ENCODE measurements at regions not wholly inside any gene's neighbourhood (a gene's known extent, or its start where the extent isn't known, plus 50 kb on each side); places are given as distances from the start of the nearest gene placed in this dataset.
"Not testable (repeated sequence)": the region's sequence is repeated elsewhere in the genome, so short reads cannot be mapped to it uniquely, and the experiment has no call there.

DNA sequence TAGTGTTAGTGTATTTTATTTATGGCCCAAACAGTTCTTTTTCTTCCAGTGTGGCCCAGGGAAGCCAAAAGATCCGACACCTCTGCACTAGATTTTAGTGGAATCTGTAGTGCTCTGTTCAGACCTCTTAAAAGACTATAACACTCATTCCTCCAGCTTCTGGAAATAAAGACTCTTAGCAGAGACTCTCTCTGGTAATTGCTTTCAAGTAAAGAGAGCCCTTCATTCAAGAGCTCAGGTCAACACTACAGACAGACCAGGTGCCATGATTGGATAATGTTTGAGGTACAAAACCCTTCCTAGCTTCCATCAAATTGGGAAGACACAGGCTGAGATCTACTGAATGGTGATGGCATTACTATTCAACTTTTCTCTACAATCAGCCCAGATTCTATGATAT is 255.8 kb downstream of the PRDM9 start:
- no peaks in the 10 kb centered on the region for H3K27me3 ChIP-seq
- H3K4me3 ChIP-seq, result no peak overlapping the region
- DNase-seq (ENCODE audit: extremely low spot score), result no peak
- intact Hi-C loops (cut with DNase I), result no loop called here
- H3K4me1 ChIP-seq, result no peaks in the 10 kb centered on the region
- 82% methylated on average over 1 of the region's 1 CpG for WGBS
- no peaks in the 10 kb centered on the region for H3K9me3 ChIP-seq
- H3K36me3 ChIP-seq, result no peaks in the 10 kb centered on the region
- no peak overlapping the region for H3K27ac ChIP-seq (replicated peaks in 1 of 4)
- no peak for TF ChIP-seq POLR2AphosphoS5 (IDR thresholded peaks at IDR 0.05)
- no peak for TF ChIP-seq POLR2A (IDR thresholded peaks at IDR 0.05; ENCODE audit: low read depth)
- no peak for TF ChIP-seq EP300 (IDR thresholded peaks at IDR 0.05)
- TF ChIP-seq, protein P1, sequence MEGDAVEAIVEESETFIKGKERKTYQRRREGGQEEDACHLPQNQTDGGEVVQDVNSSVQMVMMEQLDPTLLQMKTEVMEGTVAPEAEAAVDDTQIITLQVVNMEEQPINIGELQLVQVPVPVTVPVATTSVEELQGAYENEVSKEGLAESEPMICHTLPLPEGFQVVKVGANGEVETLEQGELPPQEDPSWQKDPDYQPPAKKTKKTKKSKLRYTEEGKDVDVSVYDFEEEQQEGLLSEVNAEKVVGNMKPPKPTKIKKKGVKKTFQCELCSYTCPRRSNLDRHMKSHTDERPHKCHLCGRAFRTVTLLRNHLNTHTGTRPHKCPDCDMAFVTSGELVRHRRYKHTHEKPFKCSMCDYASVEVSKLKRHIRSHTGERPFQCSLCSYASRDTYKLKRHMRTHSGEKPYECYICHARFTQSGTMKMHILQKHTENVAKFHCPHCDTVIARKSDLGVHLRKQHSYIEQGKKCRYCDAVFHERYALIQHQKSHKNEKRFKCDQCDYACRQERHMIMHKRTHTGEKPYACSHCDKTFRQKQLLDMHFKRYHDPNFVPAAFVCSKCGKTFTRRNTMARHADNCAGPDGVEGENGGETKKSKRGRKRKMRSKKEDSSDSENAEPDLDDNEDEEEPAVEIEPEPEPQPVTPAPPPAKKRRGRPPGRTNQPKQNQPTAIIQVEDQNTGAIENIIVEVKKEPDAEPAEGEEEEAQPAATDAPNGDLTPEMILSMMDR (IDR thresholded peaks at IDR 0.05), result no peak

DNA sequence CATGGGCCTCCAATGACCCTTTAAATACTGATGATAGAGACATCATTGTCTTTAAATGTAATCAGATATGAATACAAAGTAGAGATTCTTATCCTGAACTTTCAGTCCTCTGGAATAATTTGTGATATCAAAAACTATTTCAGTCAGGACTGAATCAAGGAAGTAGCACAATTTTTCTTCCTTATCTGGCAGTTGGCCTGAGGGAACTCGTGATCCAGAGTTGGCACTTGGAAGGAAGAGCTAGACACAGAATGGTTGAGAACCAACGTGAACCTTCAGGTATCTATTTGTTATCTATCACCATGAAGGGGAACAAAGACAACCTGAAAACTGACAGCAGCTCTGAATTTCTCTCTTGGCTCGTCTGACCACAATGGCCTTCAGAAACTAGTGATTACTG is 269.3 kb downstream of the PRDM9 start:
- H3K27ac ChIP-seq (replicated peaks in 1 of 4), result no peak overlapping the region
- no peaks in the 10 kb centered on the region for H3K9me3 ChIP-seq
- no peak overlapping the region for H3K4me3 ChIP-seq
- H3K4me1 ChIP-seq, result no peaks in the 10 kb centered on the region
- intact Hi-C loops (cut with DNase I), result no loop called here
- WGBS, result 65% methylated on average over 3 of the region's 3 CpGs
- no peaks in the 10 kb centered on the region for H3K36me3 ChIP-seq
- no peak for DNase-seq (ENCODE audit: extremely low spot score)
- TF ChIP-seq POLR2AphosphoS5 (IDR thresholded peaks at IDR 0.05) (no peak), EP300 (IDR thresholded peaks at IDR 0.05) (no peak), POLR2A (IDR thresholded peaks at IDR 0.05; ENCODE audit: low read depth) (no peak)
- TF ChIP-seq, protein P1 (IDR thresholded peaks at IDR 0.05), result no peak
- no peaks in the 10 kb centered on the region for H3K27me3 ChIP-seq

DNA sequence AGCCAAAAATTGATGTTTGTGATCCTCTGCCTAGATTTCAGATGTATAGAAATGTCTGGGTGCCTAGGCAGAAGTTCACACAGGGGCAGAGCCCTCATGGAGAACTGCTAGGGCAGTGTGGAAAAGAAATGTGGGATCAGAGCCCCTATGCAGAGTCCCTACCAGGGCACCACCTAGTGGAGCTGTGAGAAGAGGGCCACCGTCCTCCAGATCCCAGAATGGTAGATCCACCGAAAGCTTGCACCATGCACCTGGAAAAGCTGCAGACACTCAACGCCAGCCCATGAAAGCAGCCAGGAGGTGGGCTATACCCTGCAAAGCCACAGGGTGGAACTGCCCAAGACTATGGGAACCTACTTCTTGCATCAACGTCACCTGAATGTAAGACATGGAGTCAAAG is 292.9 kb downstream of the PRDM9 start:
- H3K27ac ChIP-seq (replicated peaks in 1 of 4); intact Hi-C loops (cut with DNase I); H3K36me3 ChIP-seq; H3K9me3 ChIP-seq; H3K4me1 ChIP-seq; DNase-seq (ENCODE audit: extremely low spot score); H3K27me3 ChIP-seq; H3K4me3 ChIP-seq: not testable (repeated sequence)
- 80% methylated on average over 1 of the region's 4 CpGs for WGBS

DNA sequence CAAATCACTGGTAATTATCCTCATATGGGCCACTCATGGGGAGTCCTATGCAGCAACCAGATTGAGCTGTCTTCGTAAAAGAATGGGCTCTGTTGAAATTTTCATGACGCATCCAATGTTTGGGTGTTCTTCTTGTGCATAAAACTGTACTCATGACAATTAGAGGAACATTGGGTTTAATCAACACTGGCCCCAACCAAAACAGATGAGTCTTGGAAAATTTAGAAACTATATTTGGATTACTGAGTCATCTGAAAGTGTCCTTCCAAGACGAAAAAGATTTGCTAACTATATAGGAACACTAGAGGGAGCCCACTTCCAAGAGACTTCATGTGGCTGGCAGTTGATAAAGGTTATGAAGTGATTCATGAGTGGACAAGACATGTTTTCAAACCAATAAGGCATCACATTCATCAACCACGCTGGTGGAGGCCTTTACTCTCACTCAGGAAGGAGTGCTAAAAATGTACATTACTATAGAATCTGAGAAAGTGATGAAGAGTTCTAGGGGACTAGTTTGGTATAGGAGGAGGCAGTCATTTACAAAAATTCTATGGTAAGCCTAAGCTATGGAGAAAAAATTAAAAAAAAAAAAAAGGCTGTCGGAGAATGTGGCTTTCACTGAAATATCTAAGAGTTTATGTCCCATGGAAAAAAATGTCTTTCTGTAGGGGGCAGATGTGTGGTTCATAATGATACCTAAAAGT is 313.5 kb downstream of the PRDM9 start:
- H3K4me1 ChIP-seq, result no peaks in the 10 kb centered on the region
- no peaks in the 10 kb centered on the region for H3K9me3 ChIP-seq
- no peak overlapping the region for H3K4me3 ChIP-seq
- WGBS, result 35% methylated on average over 5 of the region's 5 CpGs
- H3K36me3 ChIP-seq, result no peaks in the 10 kb centered on the region
- no peak overlapping the region for H3K27ac ChIP-seq (replicated peaks in 1 of 4)
- TF ChIP-seq POLR2AphosphoS5 (IDR thresholded peaks at IDR 0.05), result no peak
- TF ChIP-seq, protein P1 (IDR thresholded peaks at IDR 0.05), result peak; percentile 11 to 29 (median 17)
- no peaks in the 10 kb centered on the region for H3K27me3 ChIP-seq
- no peak for DNase-seq (ENCODE audit: extremely low spot score)
- intact Hi-C loops (cut with DNase I), result no loop called here

DNA sequence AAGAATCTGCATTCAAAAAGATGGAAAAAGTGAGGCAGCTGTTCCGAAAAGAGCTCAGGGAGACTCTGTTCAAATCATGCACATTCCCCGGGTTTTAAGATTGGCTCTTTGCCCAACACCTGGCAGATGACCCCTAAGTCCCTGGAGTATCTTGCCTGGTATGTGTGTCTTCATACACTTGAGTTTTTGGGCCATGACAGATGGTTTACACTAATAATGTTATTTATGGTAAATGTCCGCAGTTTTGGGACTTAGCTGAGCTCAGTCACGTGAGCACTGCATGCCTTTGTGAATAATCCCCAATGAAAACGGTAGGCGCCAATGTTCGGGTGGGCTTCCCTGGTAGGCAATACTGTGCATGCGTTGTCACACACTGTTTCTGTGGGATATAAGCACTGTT is 316.1 kb downstream of the PRDM9 start:
- no peak overlapping the region for H3K27ac ChIP-seq (replicated peaks in 1 of 4)
- intact Hi-C loops (cut with DNase I), result no loop called here
- no peaks in the 10 kb centered on the region for H3K36me3 ChIP-seq
- TF ChIP-seq, protein P1 (IDR thresholded peaks at IDR 0.05), result no peak
- no peak for TF ChIP-seq EP300 (IDR thresholded peaks at IDR 0.05)
- TF ChIP-seq POLR2A (IDR thresholded peaks at IDR 0.05; ENCODE audit: low read depth), result no peak
- TF ChIP-seq POLR2AphosphoS5 (IDR thresholded peaks at IDR 0.05), result no peak
- DNase-seq (ENCODE audit: extremely low spot score), result no peak
- no peak overlapping the region for H3K4me3 ChIP-seq
- WGBS, result 66% methylated on average over 8 of the region's 8 CpGs
- H3K4me1 ChIP-seq, result no peaks in the 10 kb centered on the region
- H3K9me3 ChIP-seq, result no peaks in the 10 kb centered on the region
- no peaks in the 10 kb centered on the region for H3K27me3 ChIP-seq

Data from esophagus muscularis mucosa (tissue), 4 donors.